CD14-positive monocyte (primary cell): ENCODE measurements at regions not wholly inside any gene's neighbourhood (a gene's known extent, or its start where the extent isn't known, plus 50 kb on each side); places are given as distances from the start of the nearest gene placed in this dataset.

Source experiments
- DNase-seq, 3 donors: peaks; one replicate each; pipeline ENCODE4 v3.0.0-alpha.2; 2011 to 2022
- H2AFZ ChIP-seq: 2 replicates; pipeline ENCODE4 v1.6.0; 2012; ENCODE audit warnings: mild to moderate bottlenecking, low read depth, low read length, inconsistent platforms; ENCODE audit not compliant: insufficient read depth, poor library complexity, severe bottlenecking
- H3K27ac ChIP-seq, 2 donors: 1 replicate in 1 of 2; 2 replicates in 1 of 2; pipeline ENCODE4 v1.5.1; 2012 to 2013; ENCODE audit warnings: low read length in 2 of 2, control low read depth in 1 of 2, inconsistent platforms in 1 of 2, low read depth in 1 of 2, mild to moderate bottlenecking in 1 of 2
- H3K27me3 ChIP-seq, 2 donors: one replicate each; pipeline versions ENCODE4 v1.6.0 to v1.6.1; 2011 to 2013; ENCODE audit warnings: low read length in 2 of 2; ENCODE audit not compliant: control insufficient read depth in 2 of 2, insufficient read depth in 2 of 2
- H3K36me3 ChIP-seq, 2 donors: replicated peaks in 1 of 2; 1 replicate in 1 of 2; 2 replicates in 1 of 2; pipeline versions ENCODE4 v1.5.1 to v1.6.1; 2012 to 2013; ENCODE audit warnings: low read length in 2 of 2, control low read depth in 1 of 2, inconsistent platforms in 1 of 2, mild to moderate bottlenecking in 1 of 2; ENCODE audit not compliant: insufficient read depth in 2 of 2, control insufficient read depth in 1 of 2
- H3K4me1 ChIP-seq, 2 donors: 1 replicate in 1 of 2; 2 replicates in 1 of 2; pipeline versions ENCODE4 v1.5.1 to v1.6.1; 2012 to 2013; ENCODE audit warnings: low read length in 2 of 2, control low read depth in 1 of 2, inconsistent platforms in 1 of 2, mild to moderate bottlenecking in 1 of 2, moderate library complexity in 1 of 2; ENCODE audit not compliant: insufficient read depth in 2 of 2, control insufficient read depth in 1 of 2
- H3K4me2 ChIP-seq: replicated peaks from 2 replicates; pipeline ENCODE3; 2012; ENCODE audit warnings: low read length, moderate library complexity, mild to moderate bottlenecking; ENCODE audit not compliant: poor library complexity, severe bottlenecking; ENCODE audit errors: extremely low read depth
- H3K4me3 ChIP-seq, 3 experiments: fragments of 200-600 bp in 1 of 3; sonication (generic) in 1 of 3; replicated peaks in 1 of 3; 1 replicate in 2 of 3; 2 replicates in 1 of 3; pipeline ENCODE4 v1.5.1; 2011 to 2013; ENCODE audit warnings: low read length in 3 of 3, mild to moderate bottlenecking in 3 of 3, control low read depth in 2 of 3, low read depth in 2 of 3, inconsistent platforms in 1 of 3, moderate library complexity in 1 of 3
- H3K79me2 ChIP-seq: 2 replicates; pipeline ENCODE4 v1.6.0; 2012; ENCODE audit warnings: mild to moderate bottlenecking, control low read depth, inconsistent platforms, low read length, moderate library complexity; ENCODE audit not compliant: insufficient read depth
- H3K9ac ChIP-seq: 2 replicates; pipeline ENCODE4 v1.6.0; 2017; ENCODE audit warnings: low read length, mild to moderate bottlenecking; ENCODE audit not compliant: insufficient read depth, poor library complexity, severe bottlenecking
- H3K9me3 ChIP-seq, 2 donors: replicated peaks in 1 of 2; 1 replicate in 1 of 2; 2 replicates in 1 of 2; pipeline versions ENCODE4 v1.5.1 to v1.6.1; 2012 to 2013; ENCODE audit warnings: low read length in 2 of 2, control low read depth in 1 of 2; ENCODE audit not compliant: control insufficient read depth in 1 of 2, insufficient read depth in 1 of 2
- H4K20me1 ChIP-seq: 2 replicates; pipeline ENCODE4 v1.6.0; 2012; ENCODE audit warnings: mild to moderate bottlenecking, low read length, control low read depth, moderate library complexity; ENCODE audit not compliant: insufficient read depth
- H3K27ac Mint-ChIP-seq, 7 donors: one replicate each; pipeline ENCODE4 v1.8.0; 2020; ENCODE audit warnings: mild to moderate bottlenecking in 7 of 7, mixed read lengths in 7 of 7, moderate library complexity in 6 of 7, inconsistent platforms in 2 of 7
- H3K27me3 Mint-ChIP-seq, 3 donors: one replicate each; pipeline ENCODE4 v1.8.0; 2021 to 2022; ENCODE audit warnings: low read depth in 3 of 3, mild to moderate bottlenecking in 3 of 3, mixed read lengths in 3 of 3, moderate library complexity in 3 of 3, inconsistent platforms in 1 of 3
- H3K36me3 Mint-ChIP-seq, 2 donors: one replicate each; pipeline ENCODE4 v1.8.0; 2020; ENCODE audit warnings: mixed read lengths in 2 of 2, inconsistent platforms in 1 of 2, mild to moderate bottlenecking in 1 of 2
- H3K4me1 Mint-ChIP-seq: one replicate; pipeline ENCODE4 v1.8.0; 2020; ENCODE audit warnings: mild to moderate bottlenecking, mixed read lengths
- H3K4me3 Mint-ChIP-seq, 2 donors: one replicate each; pipeline ENCODE4 v1.8.0; 2020; ENCODE audit warnings: mild to moderate bottlenecking in 2 of 2, mixed read lengths in 2 of 2, moderate library complexity in 1 of 2
- H3K9me3 Mint-ChIP-seq, 7 donors: one replicate each; pipeline ENCODE4 v1.8.0; 2020 to 2022; ENCODE audit warnings: mixed read lengths in 7 of 7, mild to moderate bottlenecking in 6 of 7, moderate library complexity in 6 of 7, inconsistent platforms in 2 of 7
- CTCF ChIP-seq: fragments of 200-600 bp; IDR thresholded peaks from one replicate; pipeline ENCODE4 v1.8.0; 2022; ENCODE audit warnings: antibody characterized with exemption, mild to moderate bottlenecking
- whole genome bisulfite sequencing: methylation state at CpG from one replicate; pipeline ENCODE4 v1.1.5; 2013; ENCODE audit warnings: missing lambda C conversion rate; ENCODE audit not compliant: insufficient coverage; 5-methylcytosine and 5-hydroxymethylcytosine counted together
- intact Hi-C, 2 donors: fragments of 100-400 bp; cut with micrococcal nuclease; formaldehyde crosslinking; loops; one replicate each; pipeline versions ENCODE4 v1.15.0 to v1.15.1; 2023

DNA sequence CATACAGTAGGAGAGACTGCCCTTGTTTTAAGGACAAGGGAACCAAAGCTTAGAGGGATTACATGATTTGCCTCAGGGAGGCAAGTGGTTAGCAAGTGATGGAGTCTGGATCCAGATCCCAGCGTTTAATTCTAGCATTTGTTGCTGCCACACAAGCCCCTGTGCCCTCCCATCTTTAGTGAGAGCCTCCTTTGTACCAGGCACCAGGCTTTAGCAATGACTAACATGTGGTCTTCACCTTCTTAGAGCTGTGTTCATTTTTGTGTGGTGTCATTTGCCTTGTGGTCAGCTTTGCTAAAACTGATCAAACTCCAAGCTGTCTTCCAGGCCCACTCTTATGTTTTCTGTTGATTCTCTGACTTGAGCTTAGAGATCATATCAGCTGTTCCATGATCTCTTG, 290.5 kb downstream of the RPLP1 start:
- Mint-ChIP-seq H3K4me3 (no peak overlapping the region), H3K27ac (no peak overlapping the region), H3K27me3 (peaks cover 3 to 11% (median 7%) of the 10 kb centered on the region in 3 donors), H3K4me1 (peaks cover 13% of the 10 kb centered on the region), H3K36me3 (peaks cover 0 to 3% of the 10 kb centered on the region in 2 donors), H3K9me3 (peaks cover 0 to 6% (median 0%) of the 10 kb centered on the region in 7 donors)
- Histone ChIP-seq H3K9me3 (peaks cover 3 to 6% of the 10 kb centered on the region in 2 donors), H3K27me3 (no peaks in the 10 kb centered on the region), H3K4me3 (no peak overlapping the region), H4K20me1 (no peaks in the 10 kb centered on the region), H3K36me3 (no peaks in the 10 kb centered on the region), H3K4me2 (no peak overlapping the region), H2AFZ (no peak overlapping the region), H3K9ac (no peak overlapping the region), H3K79me2 (no peaks in the 10 kb centered on the region), H3K27ac (no peak overlapping the region), H3K4me1 (peaks cover 10 to 11% of the 10 kb centered on the region in 2 donors)
- intact Hi-C loops = no loop called here
- TF ChIP-seq CTCF = no peak
- WGBS = no CpG with 5 or more reads among the region's 1 CpG
- DNase-seq = no peak

DNA sequence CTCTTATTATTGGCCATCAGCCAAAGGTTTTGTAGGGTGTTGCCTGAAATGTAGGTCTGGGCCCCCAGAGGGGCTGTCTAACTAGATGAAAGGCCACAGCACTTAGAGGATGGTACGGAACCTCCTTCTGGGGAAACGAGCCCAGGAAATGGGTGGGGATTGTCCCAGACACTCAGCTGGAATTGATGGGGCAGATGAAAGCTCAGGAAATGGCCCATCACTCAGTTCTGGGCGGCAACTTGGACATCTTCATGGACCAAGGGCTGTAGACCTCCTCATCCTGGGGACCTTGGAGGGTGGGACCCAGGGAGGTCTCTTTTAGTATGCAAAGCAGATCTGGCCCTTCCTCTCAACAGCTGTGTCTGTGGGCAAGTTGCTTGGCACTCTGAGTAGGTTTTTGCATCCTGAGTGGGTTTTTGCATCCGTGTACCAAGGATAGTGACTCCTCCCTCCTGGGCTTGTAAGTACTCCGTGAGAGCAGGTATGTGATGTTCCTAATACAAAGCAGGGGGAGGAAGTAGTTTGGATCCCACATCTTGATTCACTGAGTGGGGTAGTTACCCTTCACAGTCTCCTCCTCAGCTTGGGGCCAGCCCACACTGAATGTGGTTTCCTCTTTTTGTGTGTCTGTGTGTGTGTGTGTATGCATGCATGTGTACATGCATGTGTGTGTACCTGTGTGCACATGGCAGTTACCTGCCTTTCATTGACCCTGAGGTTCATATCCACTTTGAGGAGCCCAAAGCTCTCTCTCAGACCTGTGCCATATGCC, 292.0 kb downstream of the RPLP1 start:
- Mint-ChIP-seq H3K27me3 (peaks cover 3 to 11% (median 5%) of the 10 kb centered on the region in 3 donors), H3K9me3 (peaks cover 0 to 6% (median 3%) of the 10 kb centered on the region in 7 donors), H3K36me3 (peaks cover 0 to 3% of the 10 kb centered on the region in 2 donors), H3K4me3 (no peak overlapping the region), H3K27ac (peak overlapping the region in 1 of 7 donors; percentile 44), H3K4me1 (peaks cover 23% of the 10 kb centered on the region)
- DNase-seq = no peak
- H3K4me2 ChIP-seq = no peak overlapping the region
- 37% methylated on average over 3 of the region's 5 CpGs for WGBS
- H3K36me3 ChIP-seq = no peaks in the 10 kb centered on the region
- H3K4me3 ChIP-seq = no peak overlapping the region
- intact Hi-C loops = no loop called here
- H2AFZ ChIP-seq = no peak overlapping the region
- peaks cover 20 to 24% of the 10 kb centered on the region in 2 donors for H3K4me1 ChIP-seq
- H3K9ac ChIP-seq = no peak overlapping the region
- H3K27me3 ChIP-seq = no peaks in the 10 kb centered on the region
- no peaks in the 10 kb centered on the region for H3K79me2 ChIP-seq
- H4K20me1 ChIP-seq = no peaks in the 10 kb centered on the region
- H3K9me3 ChIP-seq = peaks cover 3 to 6% of the 10 kb centered on the region in 2 donors
- no peak for TF ChIP-seq CTCF
- H3K27ac ChIP-seq = no peak overlapping the region
